ENCODE measurements at regions not wholly inside any gene's neighbourhood (a gene's known extent, or its start where the extent isn't known, plus 50 kb on each side); places are given as distances from the start of the nearest gene placed in this dataset.

- TF ChIP-seq, protein P1, sequence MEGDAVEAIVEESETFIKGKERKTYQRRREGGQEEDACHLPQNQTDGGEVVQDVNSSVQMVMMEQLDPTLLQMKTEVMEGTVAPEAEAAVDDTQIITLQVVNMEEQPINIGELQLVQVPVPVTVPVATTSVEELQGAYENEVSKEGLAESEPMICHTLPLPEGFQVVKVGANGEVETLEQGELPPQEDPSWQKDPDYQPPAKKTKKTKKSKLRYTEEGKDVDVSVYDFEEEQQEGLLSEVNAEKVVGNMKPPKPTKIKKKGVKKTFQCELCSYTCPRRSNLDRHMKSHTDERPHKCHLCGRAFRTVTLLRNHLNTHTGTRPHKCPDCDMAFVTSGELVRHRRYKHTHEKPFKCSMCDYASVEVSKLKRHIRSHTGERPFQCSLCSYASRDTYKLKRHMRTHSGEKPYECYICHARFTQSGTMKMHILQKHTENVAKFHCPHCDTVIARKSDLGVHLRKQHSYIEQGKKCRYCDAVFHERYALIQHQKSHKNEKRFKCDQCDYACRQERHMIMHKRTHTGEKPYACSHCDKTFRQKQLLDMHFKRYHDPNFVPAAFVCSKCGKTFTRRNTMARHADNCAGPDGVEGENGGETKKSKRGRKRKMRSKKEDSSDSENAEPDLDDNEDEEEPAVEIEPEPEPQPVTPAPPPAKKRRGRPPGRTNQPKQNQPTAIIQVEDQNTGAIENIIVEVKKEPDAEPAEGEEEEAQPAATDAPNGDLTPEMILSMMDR (IDR thresholded peaks at IDR 0.05) = no peak
- TF ChIP-seq POLR2A (IDR thresholded peaks at IDR 0.05) = no peak
These were observed 164.7 kb downstream of the CHIC2 start for GRCh38 chr4:53899586-53900270.
